Effector memory CD4-positive, alpha-beta T cell (primary cell): ENCODE measurements at regions not wholly inside any gene's neighbourhood (a gene's known extent, or its start where the extent isn't known, plus 50 kb on each side); places are given as distances from the start of the nearest gene placed in this dataset.
"Not testable (repeated sequence)": the region's sequence is repeated elsewhere in the genome, so short reads cannot be mapped to it uniquely, and the experiment has no call there.

Experiments used
- DNase-seq, 3 donors: peaks; one replicate each; pipeline ENCODE4 v3.0.0-alpha.2; 2020
- H3K27ac ChIP-seq: 2 replicates; pipeline ENCODE4 v1.7.0; 2013; ENCODE audit warnings: mild to moderate bottlenecking, low read length, moderate library complexity; ENCODE audit not compliant: insufficient read depth, poor library complexity, severe bottlenecking
- H3K27me3 ChIP-seq: replicated peaks from 2 replicates; pipeline ENCODE4 v1.7.0; 2013; ENCODE audit warnings: mild to moderate bottlenecking, low read length; ENCODE audit not compliant: insufficient read depth, control insufficient read depth, poor library complexity, severe bottlenecking
- H3K36me3 ChIP-seq: 2 replicates; pipeline ENCODE4 v1.7.0; 2013; ENCODE audit warnings: mild to moderate bottlenecking, low read length, moderate library complexity; ENCODE audit not compliant: control insufficient read depth, insufficient read depth
- H3K4me1 ChIP-seq: 2 replicates; pipeline ENCODE4 v1.7.0; 2013; ENCODE audit warnings: low read length, mild to moderate bottlenecking; ENCODE audit not compliant: control insufficient read depth, insufficient read depth, poor library complexity, severe bottlenecking
- H3K4me3 ChIP-seq: 2 replicates; pipeline ENCODE4 v1.7.0; 2013; ENCODE audit warnings: low read length, low read depth, mild to moderate bottlenecking; ENCODE audit not compliant: insufficient read depth, poor library complexity, severe bottlenecking
- H3K9me3 ChIP-seq: 2 replicates; pipeline ENCODE4 v1.7.0; 2013; ENCODE audit warnings: mild to moderate bottlenecking, low read length, moderate library complexity; ENCODE audit not compliant: control insufficient read depth

GRCh38 chr11:87560352-87560751 is 522.6 kb downstream of the TMEM135 start:
- H3K9me3 ChIP-seq, result no peaks in the 10 kb centered on the region
- H3K36me3 ChIP-seq, result no peaks in the 10 kb centered on the region
- no peak overlapping the region for H3K4me3 ChIP-seq
- H3K4me1 ChIP-seq, result no peaks in the 10 kb centered on the region
- H3K27me3 ChIP-seq, result no peaks in the 10 kb centered on the region
- H3K27ac ChIP-seq, result no peak overlapping the region
- DNase-seq, result no peak

- not testable (repeated sequence) for H3K4me3 ChIP-seq, H3K36me3 ChIP-seq, H3K27me3 ChIP-seq, H3K4me1 ChIP-seq, H3K9me3 ChIP-seq, DNase-seq, H3K27ac ChIP-seq
Measured at GRCh38 chr11:87559852-87560251, 522.1 kb downstream of the TMEM135 start.

- no peaks in the 10 kb centered on the region for H3K27me3 ChIP-seq
- H3K9me3 ChIP-seq, result no peaks in the 10 kb centered on the region
- no peak overlapping the region for H3K27ac ChIP-seq
- H3K4me1 ChIP-seq, result no peaks in the 10 kb centered on the region
- H3K36me3 ChIP-seq, result no peaks in the 10 kb centered on the region
- H3K4me3 ChIP-seq, result no peak overlapping the region
- DNase-seq, result no peak
Measured at GRCh38 chr11:87555101-87555500, 517.4 kb downstream of the TMEM135 start.

GRCh38 chr11:87548797-87549196 is 511.1 kb downstream of the TMEM135 start:
- DNase-seq, result no peak
- H3K9me3 ChIP-seq, result no peaks in the 10 kb centered on the region
- H3K36me3 ChIP-seq, result no peaks in the 10 kb centered on the region

GRCh38 chr11:87545858-87546257 is 508.1 kb downstream of the TMEM135 start:
- Histone ChIP-seq H3K36me3 (no peaks in the 10 kb centered on the region), H3K9me3 (no peaks in the 10 kb centered on the region), H3K27me3 (no peaks in the 10 kb centered on the region), H3K27ac (no peak overlapping the region), H3K4me3 (no peak overlapping the region), H3K4me1 (no peaks in the 10 kb centered on the region)
- no peak for DNase-seq

More at GRCh38 chr11:87548797-87549196, 511.1 kb downstream of the TMEM135 start:
- Histone ChIP-seq H3K27ac (no peak overlapping the region), H3K4me3 (no peak overlapping the region), H3K27me3 (no peaks in the 10 kb centered on the region), H3K4me1 (no peaks in the 10 kb centered on the region)

- Histone ChIP-seq H3K36me3 (no peaks in the 10 kb centered on the region), H3K4me3 (no peak overlapping the region), H3K27me3 (no peaks in the 10 kb centered on the region), H3K4me1 (no peaks in the 10 kb centered on the region), H3K9me3 (no peaks in the 10 kb centered on the region), H3K27ac (no peak overlapping the region)
- no peak for DNase-seq
Measured at GRCh38 chr11:87539596-87539995, 501.9 kb downstream of the TMEM135 start.

GRCh38 chr11:87536565-87536964 is 498.8 kb downstream of the TMEM135 start:
- Histone ChIP-seq H3K4me3 (no peak overlapping the region), H3K27ac (no peak overlapping the region), H3K27me3 (no peaks in the 10 kb centered on the region), H3K36me3 (no peaks in the 10 kb centered on the region), H3K4me1 (no peaks in the 10 kb centered on the region), H3K9me3 (no peaks in the 10 kb centered on the region)
- DNase-seq, result no peak

GRCh38 chr11:87536016-87536415 is 498.3 kb downstream of the TMEM135 start:
- H3K4me3 ChIP-seq, result no peak overlapping the region
- DNase-seq, result no peak
- H3K4me1 ChIP-seq, result no peaks in the 10 kb centered on the region
- H3K9me3 ChIP-seq, result no peaks in the 10 kb centered on the region
- no peak overlapping the region for H3K27ac ChIP-seq
- no peaks in the 10 kb centered on the region for H3K27me3 ChIP-seq
- H3K36me3 ChIP-seq, result no peaks in the 10 kb centered on the region

GRCh38 chr11:87535513-87535912 is 497.8 kb downstream of the TMEM135 start:
- no peaks in the 10 kb centered on the region for H3K36me3 ChIP-seq
- no peaks in the 10 kb centered on the region for H3K27me3 ChIP-seq
- no peaks in the 10 kb centered on the region for H3K4me1 ChIP-seq
- no peaks in the 10 kb centered on the region for H3K9me3 ChIP-seq
- no peak overlapping the region for H3K27ac ChIP-seq
- no peak overlapping the region for H3K4me3 ChIP-seq
- no peak for DNase-seq

- not testable (repeated sequence) for H3K27ac ChIP-seq, H3K9me3 ChIP-seq, H3K27me3 ChIP-seq, H3K4me3 ChIP-seq, H3K4me1 ChIP-seq, H3K36me3 ChIP-seq, DNase-seq
Measured at GRCh38 chr11:87531835-87532234, 494.1 kb downstream of the TMEM135 start.

- DNase-seq, result no peak
- Histone ChIP-seq H3K27me3 (no peaks in the 10 kb centered on the region), H3K9me3 (no peaks in the 10 kb centered on the region), H3K27ac (no peak overlapping the region), H3K4me3 (no peak overlapping the region), H3K36me3 (no peaks in the 10 kb centered on the region), H3K4me1 (no peaks in the 10 kb centered on the region)
Measured at GRCh38 chr11:87529486-87529885, 491.8 kb downstream of the TMEM135 start.
